IPS DF 6.9 (cell line): ENCODE measurements at regions not wholly inside any gene's neighbourhood (a gene's known extent, or its start where the extent isn't known, plus 50 kb on each side); places are given as distances from the start of the nearest gene placed in this dataset.
A peak's percentile ranks its signal among the peaks of the same experiment; 100 is the strongest.

ENCODE experiments used
- DNase-seq: peaks from one replicate; pipeline ENCODE4 v3.0.0-alpha.2; 2013; ENCODE audit warnings: low read depth, low spot score
- H3K27ac ChIP-seq: one replicate; pipeline ENCODE4 v1.5.1; 2013; ENCODE audit warnings: low read length, control low read depth
- H3K27me3 ChIP-seq: 2 replicates; pipeline ENCODE4 v1.6.1; 2013; ENCODE audit warnings: mild to moderate bottlenecking, low read length; ENCODE audit not compliant: control insufficient read depth, insufficient read depth
- H3K36me3 ChIP-seq: 2 replicates; pipeline ENCODE4 v1.6.1; 2013; ENCODE audit warnings: low read length; ENCODE audit not compliant: control insufficient read depth, insufficient read depth
- H3K4me1 ChIP-seq: 2 replicates; pipeline ENCODE4 v1.6.1; 2013; ENCODE audit warnings: low read length; ENCODE audit not compliant: control insufficient read depth, insufficient read depth
- H3K4me3 ChIP-seq: 2 replicates; pipeline ENCODE4 v1.5.1; 2013; ENCODE audit warnings: mild to moderate bottlenecking, low read length
- H3K9me3 ChIP-seq: 2 replicates; pipeline ENCODE4 v1.6.1; 2013; ENCODE audit warnings: low read length, inconsistent platforms; ENCODE audit not compliant: control insufficient read depth, insufficient read depth
- WGBS: extraction: QIAGEN DNeasy Blood & Tissue Kit; methylation state at CpG from one replicate; pipeline ENCODE4 v1.1.7; 2013; ENCODE audit warnings: mixed read lengths, missing lambda C conversion rate; ENCODE audit not compliant: insufficient read length, insufficient coverage; 5-methylcytosine and 5-hydroxymethylcytosine counted together

DNA sequence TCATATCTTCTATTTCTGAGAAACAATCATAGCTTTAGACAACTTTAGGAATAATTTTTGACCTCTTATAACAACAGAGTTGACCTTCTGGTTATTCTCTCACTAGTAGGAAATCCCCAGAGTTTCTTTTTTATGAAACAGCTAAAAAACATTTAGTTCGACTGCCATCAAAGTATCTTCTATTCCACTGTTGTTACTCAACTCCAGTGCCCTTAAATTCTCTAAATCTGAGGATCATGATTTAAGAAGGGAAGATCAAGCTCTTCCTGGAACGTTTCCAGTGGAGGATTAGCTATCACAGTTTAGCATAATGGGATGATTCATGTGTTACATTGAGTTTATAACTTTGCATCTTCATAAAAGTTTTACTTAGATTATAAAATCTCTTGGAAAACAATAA lies 134.9 kb upstream of the VEGFC start:
- no peaks in the 10 kb centered on the region for H3K36me3 ChIP-seq
- no peak for DNase-seq
- H3K4me1 ChIP-seq = no peaks in the 10 kb centered on the region
- no peak overlapping the region for H3K27ac ChIP-seq
- no peaks in the 10 kb centered on the region for H3K9me3 ChIP-seq
- no CpG with 5 or more reads among the region's 2 CpGs for WGBS
- no peak overlapping the region for H3K4me3 ChIP-seq
- H3K27me3 ChIP-seq = no peaks in the 10 kb centered on the region

- no peaks in the 10 kb centered on the region for H3K9me3 ChIP-seq
- no peaks in the 10 kb centered on the region for H3K36me3 ChIP-seq
- H3K4me1 ChIP-seq = no peaks in the 10 kb centered on the region
- no peak overlapping the region for H3K4me3 ChIP-seq
- no peaks in the 10 kb centered on the region for H3K27me3 ChIP-seq
- no CpG with 5 or more reads among the region's 4 CpGs for WGBS
- no peak for DNase-seq
- H3K27ac ChIP-seq = no peak overlapping the region
These were observed 146.7 kb upstream of the VEGFC start for GRCh38 chr4:176939445-176939844.

DNA sequence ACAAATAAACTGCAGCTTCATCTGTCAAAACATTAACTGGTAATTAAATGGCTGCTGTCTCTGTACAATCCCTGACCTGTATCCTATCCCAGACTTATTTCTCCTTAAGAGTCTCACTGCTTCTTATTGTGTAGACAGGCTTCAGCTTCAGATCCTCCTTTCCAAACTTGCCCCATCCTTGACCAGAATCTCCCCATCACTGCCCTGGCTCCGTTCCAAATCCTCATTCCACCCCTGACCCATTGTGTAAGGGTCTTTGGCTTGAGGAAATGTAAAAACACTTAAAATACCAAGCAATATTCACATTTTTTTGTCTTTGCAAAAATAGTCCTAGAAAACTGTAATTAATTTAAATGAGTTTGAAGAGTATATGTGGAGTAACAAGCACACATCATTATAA lies 152.6 kb upstream of the VEGFC start:
- Histone ChIP-seq H3K4me3 (no peak overlapping the region), H3K4me1 (no peaks in the 10 kb centered on the region), H3K27ac (no peak overlapping the region), H3K27me3 (no peaks in the 10 kb centered on the region), H3K36me3 (no peaks in the 10 kb centered on the region), H3K9me3 (no peaks in the 10 kb centered on the region; the same call in 1 of the 2 replicates)
- no peak for DNase-seq
- WGBS = no CpG with 5 or more reads among the region's 1 CpG

DNA sequence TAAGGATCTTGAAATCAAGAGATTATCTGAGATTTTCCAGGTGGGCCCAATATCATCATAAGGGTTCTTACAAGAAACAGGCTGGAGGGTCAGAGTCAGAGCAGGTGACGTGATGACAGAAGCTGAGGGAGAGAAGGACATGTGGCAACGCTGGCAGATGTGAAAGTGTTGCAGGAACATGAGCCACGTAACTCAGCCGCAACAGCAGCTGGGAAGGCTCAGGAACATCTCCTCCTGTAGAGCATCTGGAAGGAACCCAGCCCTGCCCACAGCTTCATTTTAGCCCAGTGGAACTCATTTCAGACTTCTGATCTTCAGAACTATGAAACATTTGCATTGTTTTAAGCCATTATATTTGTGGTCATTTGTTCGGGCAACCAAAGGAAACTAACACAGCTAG lies 156.3 kb upstream of the VEGFC start:
- H3K4me3 ChIP-seq = no peak overlapping the region
- WGBS = no CpG with 5 or more reads among the region's 5 CpGs
- H3K36me3 ChIP-seq = no peaks in the 10 kb centered on the region
- H3K27me3 ChIP-seq = no peaks in the 10 kb centered on the region
- H3K9me3 ChIP-seq = no peaks in the 10 kb centered on the region; the same call in 1 of the 2 replicates
- DNase-seq = no peak
- no peak overlapping the region for H3K27ac ChIP-seq
- no peaks in the 10 kb centered on the region for H3K4me1 ChIP-seq

GRCh38 chr4:176953021-176953420 lies 160.3 kb upstream of the VEGFC start:
- no peaks in the 10 kb centered on the region; the same call in 1 of the 2 replicates for H3K9me3 ChIP-seq
- no peak for DNase-seq

DNA sequence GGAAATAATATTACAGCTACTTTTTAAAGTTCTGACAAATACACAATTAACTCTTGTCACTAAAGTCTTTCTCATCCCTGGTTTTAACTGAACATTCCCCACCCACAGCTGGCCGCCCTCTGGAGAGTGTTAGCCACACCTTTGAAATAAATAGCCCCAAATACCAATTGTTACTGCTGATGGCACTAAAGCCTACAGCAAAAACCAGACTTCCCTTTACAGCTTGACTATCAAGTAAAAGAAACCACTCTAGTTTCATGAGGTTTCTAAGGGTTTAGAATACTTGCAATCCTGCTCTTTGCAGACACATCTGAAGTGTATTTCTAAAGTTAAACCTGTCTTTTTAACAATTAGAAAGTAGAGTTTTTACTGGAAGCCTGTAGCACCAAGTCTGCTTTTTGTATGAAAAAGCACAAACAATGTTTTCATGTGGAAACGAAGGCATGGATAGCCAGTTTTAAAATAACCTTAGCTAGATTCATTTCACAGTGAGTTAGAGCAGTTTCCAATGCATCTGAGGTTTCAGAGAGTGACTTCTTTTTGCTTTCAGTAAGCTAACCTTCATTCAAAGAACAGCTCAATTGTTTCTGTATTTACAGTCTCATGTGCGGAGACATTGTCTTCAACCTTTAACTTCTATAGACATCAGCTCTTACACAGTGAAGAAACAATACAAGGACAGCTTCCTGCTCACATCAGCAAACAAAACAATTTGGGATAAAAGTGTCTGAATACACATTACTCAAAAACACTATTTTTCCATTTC lies 164.8 kb upstream of the VEGFC start:
- H3K27ac ChIP-seq = no peak overlapping the region
- H3K27me3 ChIP-seq = no peaks in the 10 kb centered on the region
- no peak for DNase-seq
- no peak overlapping the region for H3K4me3 ChIP-seq
- no peaks in the 10 kb centered on the region for H3K4me1 ChIP-seq
- H3K9me3 ChIP-seq = no peaks in the 10 kb centered on the region; the same call in 1 of the 2 replicates
- no CpG with 5 or more reads among the region's 3 CpGs for WGBS
- no peaks in the 10 kb centered on the region for H3K36me3 ChIP-seq

More at GRCh38 chr4:176953021-176953420, 160.3 kb upstream of the VEGFC start:
- Histone ChIP-seq H3K27ac (no peak overlapping the region), H3K36me3 (no peaks in the 10 kb centered on the region), H3K27me3 (no peaks in the 10 kb centered on the region), H3K4me3 (no peak overlapping the region), H3K4me1 (no peaks in the 10 kb centered on the region)
- no CpG with 5 or more reads among the region's 1 CpG for WGBS

DNA sequence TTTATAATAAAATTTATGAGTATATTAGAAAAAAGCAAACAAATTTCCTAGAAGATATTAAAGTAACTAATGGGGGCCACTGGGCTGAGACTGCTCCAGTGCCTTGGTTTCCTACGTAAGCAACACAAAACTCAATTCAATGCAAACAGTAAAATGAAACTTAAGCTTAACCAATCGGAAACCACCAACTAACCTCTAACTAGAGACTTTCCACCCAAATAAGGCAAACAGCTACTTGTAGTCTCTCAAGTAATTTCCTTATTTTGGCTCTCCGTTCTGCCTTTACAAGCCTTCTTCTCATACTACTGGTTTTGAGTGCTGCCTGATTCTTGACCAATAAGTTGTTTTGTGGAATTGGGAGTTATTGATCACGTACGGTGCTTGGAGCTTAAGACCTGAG lies 167.3 kb upstream of the VEGFC start:
- no peak for DNase-seq
- WGBS = no CpG with 5 or more reads among the region's 5 CpGs
- Histone ChIP-seq H3K27me3 (no peaks in the 10 kb centered on the region), H3K27ac (no peak overlapping the region), H3K4me1 (no peaks in the 10 kb centered on the region), H3K4me3 (no peak overlapping the region), H3K36me3 (no peaks in the 10 kb centered on the region), H3K9me3 (no peaks in the 10 kb centered on the region)

- no peaks in the 10 kb centered on the region for H3K4me1 ChIP-seq
- no CpG with 5 or more reads among the region's 2 CpGs for WGBS
- H3K4me3 ChIP-seq = no peak overlapping the region
- H3K27ac ChIP-seq = no peak overlapping the region
- DNase-seq = no peak
- H3K9me3 ChIP-seq = no peaks in the 10 kb centered on the region
- H3K36me3 ChIP-seq = no peaks in the 10 kb centered on the region
- no peaks in the 10 kb centered on the region for H3K27me3 ChIP-seq
These were observed 170.4 kb upstream of the VEGFC start for GRCh38 chr4:176963121-176963520.

- Histone ChIP-seq H3K27me3 (no peaks in the 10 kb centered on the region), H3K4me3 (no peak overlapping the region), H3K27ac (no peak overlapping the region), H3K36me3 (no peaks in the 10 kb centered on the region), H3K9me3 (no peaks in the 10 kb centered on the region), H3K4me1 (no peaks in the 10 kb centered on the region)
- DNase-seq = peak; percentile 13
- no CpG with 5 or more reads among the region's 3 CpGs for WGBS
These were observed 171.5 kb upstream of the VEGFC start for GRCh38 chr4:176964116-176964691.

GRCh38 chr4:176967586-176967985 lies 174.9 kb upstream of the VEGFC start:
- H3K9me3 ChIP-seq = no peaks in the 10 kb centered on the region
- WGBS = no CpG with 5 or more reads among the region's 3 CpGs
- H3K36me3 ChIP-seq = no peaks in the 10 kb centered on the region
- no peak overlapping the region for H3K27ac ChIP-seq
- no peaks in the 10 kb centered on the region for H3K27me3 ChIP-seq
- no peak for DNase-seq
- no peaks in the 10 kb centered on the region for H3K4me1 ChIP-seq
- H3K4me3 ChIP-seq = no peak overlapping the region

- Histone ChIP-seq H3K36me3 (no peaks in the 10 kb centered on the region), H3K9me3 (no peaks in the 10 kb centered on the region), H3K27me3 (no peaks in the 10 kb centered on the region), H3K4me3 (no peak overlapping the region), H3K4me1 (no peaks in the 10 kb centered on the region), H3K27ac (no peak overlapping the region)
- WGBS = no CpG with 5 or more reads among the region's 1 CpG
- no peak for DNase-seq
These were observed 175.4 kb upstream of the VEGFC start for GRCh38 chr4:176968094-176968493.
